K562 (cell line): ENCODE measurements at regions not wholly inside any gene's neighbourhood (a gene's known extent, or its start where the extent isn't known, plus 50 kb on each side); places are given as distances from the start of the nearest gene placed in this dataset.

Source experiments
- ATAC-seq: fragments of 200-7000 bp; cut with Tn5 transposase; 3 replicates; pipeline ENCODE4 v1.9.1; 2020; ENCODE audit warnings: moderate library complexity
- BruUV-seq: library from RNA; stranded (reverse); fragments of 400-500 nt; replicated peaks from 2 replicates; lab custom pipeline; 2021; lab: Mats Ljungman, UMichigan
- CTCF ChIA-PET: fragments of 300-600 bp; formaldehyde crosslinking; extraction: SDS; loops from one replicate; lab custom pipeline; 2021; ENCODE audit warnings: low intra/inter-chr PET ratio; lab: Yijun Ruan, JAX
- POLR2A ChIA-PET: fragments of 300-600, 350-650 bp; sonication (Branson Sonifier 250); formaldehyde crosslinking; extraction: SDS; loops from one replicate; lab custom pipeline; 2021; ENCODE audit warnings: antibody characterized with exemption, inconsistent platforms; lab: Yijun Ruan, JAX
- DNase-seq, 4 experiments: peaks; one replicate each; pipeline versions ENCODE4 v3.0.0 to v3.0.0-alpha.2; 2011 to 2018; ENCODE audit warnings: low spot score in 3 of 4, mixed read lengths in 3 of 4; ENCODE audit errors: extremely low read depth in 1 of 4
- FAIRE-seq: peaks from 2 replicates; lab custom pipeline; 2011; peaks lifted over from hg19 to GRCh38; lab: Jason Lieb, UNC
- H2AFZ ChIP-seq: 2 replicates; pipeline ENCODE4 v1.6.0; 2011; ENCODE audit warnings: low read depth, low read length, control low read depth, inconsistent platforms
- H3K27ac ChIP-seq: fragments of 200-600 bp; 3 replicates; pipeline ENCODE4 v1.8.0; 2011; ENCODE audit warnings: low read depth, mild to moderate bottlenecking, control low read depth, inconsistent platforms, low read length, moderate library complexity, mixed read lengths; ENCODE audit errors: extremely low read depth
- H3K27me3 ChIP-seq, 2 experiments: fragments of 300-600 bp in 1 of 2; 2 replicates in 1 of 2; 3 replicates in 1 of 2; pipeline versions ENCODE4 v1.6.0 to v1.8.0; 2011; ENCODE audit warnings: inconsistent platforms in 2 of 2, low read length in 2 of 2, mild to moderate bottlenecking in 1 of 2, mixed read lengths in 1 of 2, moderate library complexity in 1 of 2; ENCODE audit not compliant: control insufficient read depth in 2 of 2, insufficient read depth in 2 of 2
- H3K36me3 ChIP-seq: fragments of 300-600 bp; 3 replicates; pipeline ENCODE4 v1.8.0; 2011; ENCODE audit warnings: mild to moderate bottlenecking, low read length, inconsistent platforms; ENCODE audit not compliant: control insufficient read depth, insufficient read depth
- H3K4me1 ChIP-seq, 2 experiments: fragments of 200-600 bp in 1 of 2; replicated peaks in 1 of 2; 2 replicates in 1 of 2; 3 replicates in 1 of 2; pipeline versions ENCODE4 v1.5.1 to v1.8.0; 2011; ENCODE audit warnings: inconsistent platforms in 2 of 2, low read length in 2 of 2, mild to moderate bottlenecking in 1 of 2, mixed read lengths in 1 of 2, moderate library complexity in 1 of 2; ENCODE audit not compliant: control insufficient read depth in 2 of 2, insufficient read depth in 2 of 2
- H3K4me2 ChIP-seq: 2 replicates; pipeline ENCODE4 v1.6.1; 2011; ENCODE audit warnings: low read length, control low read depth, inconsistent platforms, mixed read lengths; ENCODE audit not compliant: insufficient read depth
- H3K4me3 ChIP-seq: fragments of 200-600 bp; sonication (generic), shearing (Covaris generic); 2 replicates; pipeline ENCODE4 v1.5.1; 2016; ENCODE audit warnings: control low read depth, inconsistent platforms
- H3K79me2 ChIP-seq: fragments of 200-600 bp; 3 replicates; pipeline ENCODE4 v1.8.0; 2011; ENCODE audit warnings: low read length, inconsistent platforms; ENCODE audit not compliant: control insufficient read depth, insufficient read depth
- H3K9ac ChIP-seq, 2 experiments: 2 replicates each; pipeline versions ENCODE4 v1.6.0 to v1.6.1; 2011; ENCODE audit warnings: low read depth in 2 of 2, low read length in 2 of 2, control low read depth in 1 of 2, inconsistent platforms in 1 of 2, mild to moderate bottlenecking in 1 of 2, mixed read lengths in 1 of 2; ENCODE audit not compliant: insufficient read depth in 1 of 2
- H3K9me1 ChIP-seq: one replicate; pipeline ENCODE4 v1.6.0; 2011; ENCODE audit warnings: inconsistent platforms, mild to moderate bottlenecking, low read length, moderate library complexity; ENCODE audit not compliant: control insufficient read depth, insufficient read depth
- H3K9me3 ChIP-seq: replicated peaks from 2 replicates; pipeline ENCODE4 v1.5.1; 2011; ENCODE audit warnings: low read depth, low read length, inconsistent platforms; ENCODE audit not compliant: control insufficient read depth, insufficient read depth
- H4K20me1 ChIP-seq: replicated peaks from 2 replicates; pipeline ENCODE4 v1.6.1; 2011; ENCODE audit warnings: low read length, inconsistent platforms, mixed read lengths; ENCODE audit not compliant: control insufficient read depth, insufficient read depth
- DLX4 ChIP-seq: fragments of 250-450 bp; sonication (Bioruptor Pico); IDR thresholded peaks from 2 replicates; pipeline ENCODE4 v1.6.1; 2021; ENCODE audit warnings: mild to moderate bottlenecking
- MTA1 ChIP-seq: fragments of 450-650 bp; IDR thresholded peaks from 2 replicates; pipeline ENCODE4 v1.6.1; 2017; ENCODE audit warnings: borderline replicate concordance
- PURB ChIP-seq: sonication (generic); formaldehyde crosslinking; IDR thresholded peaks from 2 replicates; pipeline ENCODE4 v1.9.0; 2021; ENCODE audit warnings: low read depth, mild to moderate bottlenecking, missing genetic modification reagents
- TCF7 ChIP-seq: sonication (generic); IDR thresholded peaks from 2 replicates; pipeline ENCODE4 v1.6.1; 2016; ENCODE audit warnings: antibody characterized with exemption, borderline replicate concordance
- TOE1 ChIP-seq, 2 experiments: fragments of 450-650 bp in 1 of 2; sonication (generic) in 1 of 2; formaldehyde crosslinking in 1 of 2; IDR thresholded peaks; 2 replicates each; pipeline versions ENCODE4 v1.7.1 to v1.8.0; 2016 to 2022; ENCODE audit warnings: borderline replicate concordance in 2 of 2, mild to moderate bottlenecking in 2 of 2, antibody characterized with exemption in 1 of 2, inconsistent platforms in 1 of 2, low read depth in 1 of 2, missing genetic modification reagents in 1 of 2, moderate library complexity in 1 of 2
- VEZF1 ChIP-seq: fragments of 200-800 bp; sonication (Bioruptor generic); IDR thresholded peaks from 2 replicates; pipeline ENCODE4 v1.6.1; 2017; ENCODE audit warnings: missing genetic modification characterization, missing compliant biosample characterization
- ZNF316 ChIP-seq: fragments of 450-650 bp; IDR thresholded peaks from 2 replicates; pipeline ENCODE4 v1.6.1; 2016
- ZNF384 ChIP-seq: IDR thresholded peaks from 2 replicates; pipeline ENCODE4 v1.6.1; 2012; ENCODE audit warnings: low read depth, low read length, improper control_type of control experiment
- ZNF639 ChIP-seq, 2 experiments: fragments of 200-800 bp in 1 of 2; sonication (Bioruptor generic) in 1 of 2; sonication (generic) in 1 of 2; formaldehyde crosslinking in 1 of 2; IDR thresholded peaks in 1 of 2; conservative IDR thresholded peaks in 1 of 2; 2 replicates each; pipeline versions ENCODE4 v1.5.0 to v1.6.1; 2016 to 2020; ENCODE audit warnings: missing compliant biosample characterization in 1 of 2, missing genetic modification characterization in 1 of 2, missing genetic modification reagents in 1 of 2
- ZNF695 ChIP-seq: fragments of 450-650 bp; formaldehyde crosslinking; IDR thresholded peaks from 2 replicates; pipeline ENCODE4 v1.4.0; 2020; ENCODE audit warnings: mild to moderate bottlenecking, moderate library complexity
- ZNF696 ChIP-seq: fragments of 250-450 bp; sonication (Bioruptor Pico); conservative IDR thresholded peaks from 2 replicates; pipeline ENCODE4 v1.4.0; 2020; ENCODE audit warnings: mild to moderate bottlenecking, moderate library complexity
- WGBS: fragments of 100-300 bp; shearing (Covaris generic); methylation state at CpG from one replicate; pipeline ENCODE4 v1.1.6; 2016; ENCODE audit warnings: low coverage, mixed read lengths; ENCODE audit not compliant: insufficient coverage; ENCODE audit errors: missing lambda C conversion rate; 5-methylcytosine and 5-hydroxymethylcytosine counted together
- in situ Hi-C: fragments of 300-500 bp; cut with MboI; formaldehyde crosslinking; loops from 4 replicates; pipeline ENCODE4 v1.15.0; 2018; ENCODE audit warnings: inconsistent platforms, mixed read lengths
- intact Hi-C: fragments of 100-400 bp; cut with micrococcal nuclease; formaldehyde crosslinking; loops from 2 replicates; pipeline ENCODE4 v1.14.2; 2022
- TF ChIP-seq, protein P1 (sequence below): fragments of 250-450 bp; sonication (Bioruptor Pico); IDR thresholded peaks from 2 replicates; pipeline ENCODE4 v1.5.0; 2020; ENCODE audit warnings: mild to moderate bottlenecking, borderline replicate concordance
- TF ChIP-seq, protein P2 (sequence below): fragments of 450-650 bp; formaldehyde crosslinking; IDR thresholded peaks from 2 replicates; pipeline ENCODE4 v1.4.0; 2020; ENCODE audit warnings: mild to moderate bottlenecking, moderate library complexity

- ChIA-PET POLR2A (no interaction called here), CTCF (no interaction called here)
- no peak for FAIRE-seq
- intact Hi-C loops: no loop called here
- Histone ChIP-seq H4K20me1 (no peaks in the 10 kb centered on the region), H3K9me1 (no peaks in the 10 kb centered on the region), H3K27ac (no peak overlapping the region), H3K27me3 (no peaks in the 10 kb centered on the region), H3K4me3 (no peak overlapping the region), H3K79me2 (no peaks in the 10 kb centered on the region), H2AFZ (no peak overlapping the region), H3K9me3 (no peaks in the 10 kb centered on the region), H3K36me3 (no peaks in the 10 kb centered on the region), H3K9ac (no peak overlapping the region), H3K4me1 (no peaks in the 10 kb centered on the region), H3K4me2 (no peak overlapping the region)
- ATAC-seq: no peak
- TF ChIP-seq VEZF1 (CRISPR knock-in tag) (no peak), MTA1 (no peak), DLX4 (CRISPR knock-in tag) (no peak), ZNF695 (no peak), ZNF696 (CRISPR knock-in tag) (no peak), ZNF639 (CRISPR knock-in tag; conservative IDR thresholded peaks at IDR 0.05 in 1 of 2, IDR thresholded peaks at IDR 0.05 in 1 of 2) (no peak), PURB (CRISPR knock-in tag) (no peak), ZNF384 (no peak), TOE1 (IDR thresholded peaks at IDR 0.05; ENCODE audit: borderline replicate concordance) (no peak), TOE1 (CRISPR knock-in tag; IDR thresholded peaks at IDR 0.05; ENCODE audit: borderline replicate concordance, low read depth) (no peak), ZNF316 (no peak), TCF7 (no peak)
- TF ChIP-seq, protein P1, sequence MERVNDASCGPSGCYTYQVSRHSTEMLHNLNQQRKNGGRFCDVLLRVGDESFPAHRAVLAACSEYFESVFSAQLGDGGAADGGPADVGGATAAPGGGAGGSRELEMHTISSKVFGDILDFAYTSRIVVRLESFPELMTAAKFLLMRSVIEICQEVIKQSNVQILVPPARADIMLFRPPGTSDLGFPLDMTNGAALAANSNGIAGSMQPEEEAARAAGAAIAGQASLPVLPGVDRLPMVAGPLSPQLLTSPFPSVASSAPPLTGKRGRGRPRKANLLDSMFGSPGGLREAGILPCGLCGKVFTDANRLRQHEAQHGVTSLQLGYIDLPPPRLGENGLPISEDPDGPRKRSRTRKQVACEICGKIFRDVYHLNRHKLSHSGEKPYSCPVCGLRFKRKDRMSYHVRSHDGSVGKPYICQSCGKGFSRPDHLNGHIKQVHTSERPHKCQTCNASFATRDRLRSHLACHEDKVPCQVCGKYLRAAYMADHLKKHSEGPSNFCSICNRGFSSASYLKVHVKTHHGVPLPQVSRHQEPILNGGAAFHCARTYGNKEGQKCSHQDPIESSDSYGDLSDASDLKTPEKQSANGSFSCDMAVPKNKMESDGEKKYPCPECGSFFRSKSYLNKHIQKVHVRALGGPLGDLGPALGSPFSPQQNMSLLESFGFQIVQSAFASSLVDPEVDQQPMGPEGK (CRISPR knock-in tag): no peak
- TF ChIP-seq, protein P2, sequence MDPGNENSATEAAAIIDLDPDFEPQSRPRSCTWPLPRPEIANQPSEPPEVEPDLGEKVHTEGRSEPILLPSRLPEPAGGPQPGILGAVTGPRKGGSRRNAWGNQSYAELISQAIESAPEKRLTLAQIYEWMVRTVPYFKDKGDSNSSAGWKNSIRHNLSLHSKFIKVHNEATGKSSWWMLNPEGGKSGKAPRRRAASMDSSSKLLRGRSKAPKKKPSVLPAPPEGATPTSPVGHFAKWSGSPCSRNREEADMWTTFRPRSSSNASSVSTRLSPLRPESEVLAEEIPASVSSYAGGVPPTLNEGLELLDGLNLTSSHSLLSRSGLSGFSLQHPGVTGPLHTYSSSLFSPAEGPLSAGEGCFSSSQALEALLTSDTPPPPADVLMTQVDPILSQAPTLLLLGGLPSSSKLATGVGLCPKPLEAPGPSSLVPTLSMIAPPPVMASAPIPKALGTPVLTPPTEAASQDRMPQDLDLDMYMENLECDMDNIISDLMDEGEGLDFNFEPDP (CRISPR knock-in tag): no peak
- 0% methylated on average over 4 of the region's 4 CpGs for WGBS
- in situ Hi-C loops: no loop called here
- BruUV-seq: no TSS peak
- DNase-seq: no peak
Measured at GRCh38 chr5:175025077-175025476, 300.7 kb downstream of the MSX2 start.
